ENCODE measurements at regions not wholly inside any gene's neighbourhood (a gene's known extent, or its start where the extent isn't known, plus 50 kb on each side); places are given as distances from the start of the nearest gene placed in this dataset.
"Not testable (repeated sequence)": the region's sequence is repeated elsewhere in the genome, so short reads cannot be mapped to it uniquely, and the experiment has no call there.

DNA sequence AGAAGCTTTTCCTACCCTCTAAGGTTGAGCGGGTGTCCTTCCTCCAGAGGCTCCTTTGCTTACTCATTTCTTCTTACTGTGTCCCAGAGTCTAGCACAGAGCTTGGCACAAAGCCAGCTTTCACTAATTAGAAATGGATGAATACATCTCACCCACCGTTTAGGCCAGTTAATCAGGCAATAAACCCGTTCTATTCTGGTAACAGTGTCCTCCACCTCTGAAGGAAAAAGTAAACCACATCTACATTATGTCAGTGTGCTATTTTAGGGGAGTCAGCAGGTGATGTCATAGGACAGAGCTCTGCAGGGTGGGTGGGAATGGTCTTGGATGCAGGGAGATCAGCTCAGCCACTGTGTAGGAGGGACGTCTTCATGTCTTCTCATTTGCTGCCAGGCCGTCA is 109.2 kb downstream of the OSTF1 start:
- intact Hi-C loops (cut with micrococcal nuclease): no loop called here

DNA sequence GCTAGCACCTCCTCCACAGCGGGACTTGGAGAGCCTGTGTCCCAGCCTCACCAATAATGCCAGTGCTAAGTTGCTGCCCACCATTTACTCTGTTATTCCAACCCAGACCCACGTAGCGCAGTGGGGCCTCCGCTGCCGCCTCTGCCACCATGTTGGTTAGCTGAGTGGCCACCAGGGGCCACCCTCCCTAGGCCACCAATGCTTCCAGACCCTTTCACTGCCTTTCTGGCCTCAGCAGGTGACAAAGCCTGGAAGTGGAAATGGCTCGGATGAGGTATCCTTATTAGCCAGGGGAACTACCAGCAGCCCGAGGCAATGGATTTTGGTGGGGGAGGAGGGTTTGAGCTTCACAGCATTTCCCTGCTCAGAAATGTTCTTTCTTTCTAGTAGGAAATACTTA is 110.1 kb downstream of the OSTF1 start:
- intact Hi-C loops (cut with micrococcal nuclease): no loop called here

DNA sequence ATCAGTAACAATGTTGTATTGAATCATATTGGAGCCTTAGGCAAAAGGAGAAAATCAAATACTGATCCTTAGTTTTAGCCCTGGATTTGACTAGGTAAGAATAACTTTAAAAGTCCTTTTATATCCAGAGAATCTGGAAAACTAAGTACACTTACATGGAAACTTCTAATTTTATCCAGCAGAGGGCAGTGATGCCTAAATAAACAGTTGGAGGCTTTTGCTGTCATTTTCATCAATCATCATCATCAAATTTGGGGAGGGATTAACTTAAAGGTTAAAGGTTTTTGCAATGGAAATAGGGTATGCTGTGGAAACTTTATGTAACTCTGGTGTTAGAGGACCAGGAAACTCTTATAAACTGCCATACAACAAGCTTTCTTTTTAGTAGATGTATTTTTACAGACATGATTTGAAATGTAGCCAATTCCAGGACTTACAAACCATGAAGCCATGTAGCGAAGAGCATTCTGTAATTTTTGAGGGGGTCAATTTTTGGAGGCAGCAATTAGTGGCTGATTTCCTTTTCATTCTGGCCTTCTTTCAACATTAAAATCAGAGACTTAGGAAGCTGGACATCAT is 112.7 kb downstream of the OSTF1 start:
- intact Hi-C loops (cut with micrococcal nuclease): loop anchor here (1.0 to 2.0 kb wide), 5 partner anchors 37 to 1102 kb away; no protein-coding TSS in a partner anchor

DNA sequence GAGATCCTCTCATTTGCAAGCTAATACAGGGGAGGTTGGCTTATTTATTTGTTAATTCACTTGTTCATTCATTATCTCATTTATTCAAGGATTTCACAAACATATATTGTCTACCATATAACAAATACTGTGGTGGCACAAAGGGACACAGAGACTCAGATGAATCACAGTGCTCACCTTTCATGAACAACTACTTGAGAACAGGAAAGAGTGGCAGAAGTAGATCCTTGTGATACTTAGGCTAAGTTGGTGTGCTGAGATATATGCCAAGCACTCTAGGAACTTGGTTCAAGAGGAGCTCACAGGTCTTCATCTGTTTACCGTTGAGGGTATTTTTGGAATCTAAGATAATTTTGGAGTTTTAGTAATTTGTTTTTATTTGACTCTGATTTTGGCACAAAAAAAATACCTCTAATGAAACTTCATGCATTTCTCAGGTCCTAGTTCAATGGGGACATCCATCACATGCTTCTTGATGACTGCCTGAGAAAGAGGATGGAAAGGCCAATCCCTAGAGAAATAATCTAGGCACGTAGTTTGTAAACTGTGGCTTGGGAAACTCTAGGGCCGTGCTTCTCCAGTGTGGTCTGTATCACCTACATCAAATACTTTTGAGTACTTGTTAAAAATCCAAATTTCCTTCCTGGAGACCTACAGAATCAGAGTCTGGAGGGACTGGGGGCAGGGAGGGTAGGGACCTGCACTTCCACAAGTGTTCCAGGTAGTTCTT is 113.3 kb downstream of the OSTF1 start:
- intact Hi-C loops (cut with micrococcal nuclease): loop anchor here (1.0 to 2.0 kb wide), 5 partner anchors 37 to 1101 kb away; no protein-coding TSS in a partner anchor

DNA sequence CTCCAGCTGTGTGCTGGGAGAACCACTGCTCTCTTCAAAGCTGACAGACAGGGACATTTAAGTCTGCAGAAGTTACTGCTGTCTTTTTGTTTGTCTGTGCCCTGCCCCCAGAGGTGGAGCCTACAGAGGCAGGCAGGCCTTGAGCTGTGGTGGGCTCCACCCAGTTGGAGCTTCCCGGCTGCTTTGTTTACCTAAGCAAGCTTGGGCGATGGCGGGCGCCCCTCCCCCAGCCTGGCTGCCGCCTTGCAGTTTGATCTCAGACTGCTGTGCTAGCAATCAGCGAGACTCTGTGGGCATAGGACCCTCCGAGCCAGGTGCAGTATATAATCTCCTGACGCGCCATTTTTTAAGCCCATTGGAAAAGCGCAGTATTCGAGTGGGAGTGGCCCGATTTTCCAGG is 119.7 kb downstream of the OSTF1 start:
- intact Hi-C loops (cut with micrococcal nuclease): not testable (repeated sequence)

DNA sequence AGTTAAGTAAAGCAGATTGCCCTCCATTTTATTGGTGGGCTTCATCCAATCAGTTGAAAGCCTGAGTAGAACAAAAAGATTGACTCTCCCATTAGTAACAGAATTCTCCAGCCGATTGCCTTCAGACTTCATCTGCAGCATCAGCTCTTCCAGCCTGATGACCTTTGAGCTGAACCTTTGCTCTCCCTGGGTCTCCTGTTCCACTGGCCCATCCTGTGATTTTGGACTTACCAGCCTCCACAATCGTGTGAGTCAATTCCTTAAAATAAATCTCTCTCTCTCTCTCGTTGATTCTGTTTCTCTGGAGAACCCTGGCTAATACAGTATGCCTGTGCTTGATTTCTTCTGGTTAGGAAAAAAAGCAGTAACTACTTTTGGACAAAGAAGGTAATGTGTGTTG is 121.9 kb downstream of the OSTF1 start:
- intact Hi-C loops (cut with micrococcal nuclease): no loop called here

DNA sequence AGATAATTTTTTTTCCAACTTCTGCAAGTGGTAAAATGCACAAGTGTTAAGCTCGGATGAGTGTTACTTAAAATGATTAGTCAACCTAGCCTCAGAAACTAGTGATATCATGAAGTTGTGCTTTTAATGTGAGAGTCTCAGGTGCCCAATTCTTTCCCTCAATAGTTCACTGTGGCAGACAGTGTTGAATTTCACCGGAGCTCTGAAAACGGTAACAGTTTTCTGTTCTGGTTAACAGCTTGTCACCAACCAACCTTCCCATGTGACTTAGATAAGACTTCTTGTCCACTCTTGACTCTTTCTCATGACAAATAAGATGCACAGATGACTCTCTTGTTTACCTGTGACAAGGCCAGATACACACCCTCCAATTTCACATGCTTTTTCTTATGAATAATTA is 125.5 kb downstream of the OSTF1 start:
- intact Hi-C loops (cut with micrococcal nuclease): no loop called here

DNA sequence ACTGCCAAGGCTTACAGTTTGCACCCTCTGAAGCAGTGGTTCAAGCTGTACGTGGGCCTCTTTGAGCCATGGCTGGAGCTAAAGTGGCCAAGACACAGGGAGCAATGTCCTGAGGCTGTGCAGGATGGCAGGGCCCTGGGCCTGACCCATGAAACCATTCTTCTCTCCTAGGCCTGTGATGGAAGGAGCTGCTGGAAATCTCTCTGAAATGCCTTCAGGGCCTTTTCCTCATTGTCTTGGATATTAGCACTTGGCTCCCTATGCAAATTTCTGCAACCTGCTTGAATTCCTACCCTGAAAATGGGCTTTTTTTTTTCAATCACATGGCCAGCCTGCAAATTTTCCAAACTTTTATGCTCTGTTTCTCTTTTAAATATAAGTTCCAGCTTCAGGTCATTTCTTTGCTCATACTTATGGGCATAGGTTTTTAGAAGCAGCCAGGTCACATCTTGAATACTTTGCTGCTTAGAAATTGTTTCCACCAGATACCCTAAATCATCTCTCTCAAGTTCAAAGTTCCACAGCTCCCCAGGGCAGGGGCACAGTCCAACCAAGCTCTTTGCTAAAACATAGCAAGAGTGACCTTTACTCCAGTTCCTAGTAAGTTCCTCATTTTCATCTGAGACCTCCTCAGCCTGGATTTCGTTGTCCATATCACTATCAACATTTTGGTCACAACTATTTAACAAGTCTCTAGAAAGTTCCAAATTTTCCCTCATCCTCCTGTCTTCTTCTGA is 138.3 kb downstream of the OSTF1 start:
- intact Hi-C loops (cut with micrococcal nuclease): no loop called here

DNA sequence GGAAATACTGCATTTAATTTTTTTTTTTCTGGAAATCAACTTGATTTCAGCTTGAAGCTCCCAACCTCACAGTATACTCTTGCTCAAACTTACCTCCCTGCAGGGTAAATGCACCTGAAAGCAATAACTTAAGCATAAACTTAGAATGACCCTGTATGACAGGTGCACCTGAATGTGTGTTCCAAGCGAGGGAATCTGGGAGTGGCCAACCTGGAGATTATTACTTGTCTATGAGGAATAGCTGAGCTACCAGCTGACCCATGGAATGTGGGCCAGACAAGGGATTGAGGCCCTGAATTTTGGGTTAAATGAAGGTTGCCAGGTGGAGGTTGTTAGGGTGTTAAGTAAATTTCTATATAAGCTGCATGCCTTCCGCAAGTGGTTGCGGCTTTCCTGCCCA is 140.6 kb downstream of the OSTF1 start:
- intact Hi-C loops (cut with micrococcal nuclease): no loop called here

DNA sequence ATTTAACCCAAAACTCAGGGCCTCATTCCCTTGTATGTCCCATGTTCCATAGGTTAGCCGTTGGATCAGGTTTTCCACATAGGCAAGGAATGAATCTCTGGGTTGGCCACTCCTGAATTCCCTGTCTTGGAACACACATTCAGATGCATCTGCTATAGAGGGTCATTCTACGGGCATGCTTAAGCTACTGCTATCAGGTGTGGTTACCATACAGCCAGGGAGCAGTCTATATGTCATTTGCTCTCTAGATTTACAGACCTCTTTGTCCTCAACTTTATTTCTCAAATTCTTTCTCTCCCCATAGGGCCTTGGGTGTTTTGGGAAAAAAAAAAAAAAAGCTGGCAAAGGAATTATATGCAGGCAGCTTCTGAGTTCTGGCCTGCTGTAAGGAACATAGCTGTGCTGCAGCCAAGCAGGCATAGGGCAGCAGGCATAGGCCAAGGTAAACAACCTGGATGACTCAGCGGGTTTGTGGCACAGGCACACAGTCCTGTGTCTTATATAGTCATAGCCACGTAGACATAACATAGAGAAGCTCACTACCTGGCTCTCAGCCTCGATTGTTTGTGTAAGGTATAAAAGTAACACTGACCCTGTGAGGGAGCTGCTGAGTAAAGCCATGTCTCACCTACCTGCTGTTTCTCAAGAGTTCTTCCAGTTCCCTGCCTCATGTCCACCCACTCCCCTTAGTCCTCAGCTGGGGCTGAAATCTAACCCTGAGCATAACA is 141.5 kb downstream of the OSTF1 start:
- intact Hi-C loops (cut with micrococcal nuclease): no loop called here

DNA sequence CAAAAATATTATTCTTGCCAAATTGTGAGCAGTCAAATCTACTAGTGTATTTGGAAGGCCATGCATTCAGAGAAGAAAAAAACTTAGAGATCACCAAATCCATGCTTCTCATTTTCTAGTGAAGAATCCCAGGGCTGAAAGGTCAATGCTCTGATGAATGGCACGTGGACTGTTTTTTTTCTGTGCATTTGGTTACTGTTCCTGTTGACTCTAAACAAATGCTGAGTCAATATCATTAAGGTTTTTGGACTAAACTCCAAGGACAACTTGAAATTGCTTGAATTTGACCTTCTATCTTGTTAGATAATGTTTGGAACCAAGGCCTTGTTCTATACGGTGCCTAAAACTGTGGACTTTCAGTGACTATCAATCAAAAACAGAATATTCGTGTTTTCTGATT is 142.2 kb downstream of the OSTF1 start:
- intact Hi-C loops (cut with micrococcal nuclease): no loop called here

DNA sequence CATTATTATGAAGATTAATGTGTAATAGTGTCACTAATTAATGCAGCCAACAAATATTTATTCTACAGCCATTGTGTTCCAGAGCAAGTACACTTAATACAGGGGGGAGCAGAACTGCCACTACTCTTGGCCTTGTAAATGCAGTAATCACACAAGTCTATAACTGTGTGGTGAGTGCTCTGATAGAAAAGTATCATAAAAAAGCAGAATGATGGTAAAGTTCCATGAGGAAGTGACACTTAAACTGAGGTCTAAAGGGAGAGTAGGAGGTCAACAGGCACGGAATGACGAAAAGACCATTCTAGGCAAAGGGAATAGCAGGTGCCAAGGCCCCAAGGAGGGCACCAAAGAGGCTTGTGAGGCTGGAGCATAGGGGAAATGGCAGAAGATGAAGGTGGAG is 142.9 kb downstream of the OSTF1 start:
- intact Hi-C loops (cut with micrococcal nuclease): no loop called here

DNA sequence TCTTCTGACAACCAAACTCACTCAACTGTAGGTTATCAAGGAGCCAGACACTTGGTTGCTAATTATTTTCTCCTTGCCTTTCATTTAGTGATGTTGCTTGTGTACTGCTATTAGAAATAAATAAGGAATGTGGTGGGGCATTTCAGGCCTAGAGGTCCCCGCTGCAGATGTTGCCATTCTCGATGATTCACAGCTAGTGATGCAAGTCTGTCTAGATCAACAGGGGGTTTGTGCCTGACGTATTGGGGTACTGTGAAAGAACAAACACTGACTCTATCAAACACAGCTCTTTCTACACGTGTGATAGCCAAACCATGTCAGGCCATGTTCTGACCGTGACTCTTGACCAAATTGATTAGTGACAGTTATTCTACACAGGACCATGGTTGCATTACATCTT is 144.7 kb downstream of the OSTF1 start:
- intact Hi-C loops (cut with micrococcal nuclease): no loop called here

DNA sequence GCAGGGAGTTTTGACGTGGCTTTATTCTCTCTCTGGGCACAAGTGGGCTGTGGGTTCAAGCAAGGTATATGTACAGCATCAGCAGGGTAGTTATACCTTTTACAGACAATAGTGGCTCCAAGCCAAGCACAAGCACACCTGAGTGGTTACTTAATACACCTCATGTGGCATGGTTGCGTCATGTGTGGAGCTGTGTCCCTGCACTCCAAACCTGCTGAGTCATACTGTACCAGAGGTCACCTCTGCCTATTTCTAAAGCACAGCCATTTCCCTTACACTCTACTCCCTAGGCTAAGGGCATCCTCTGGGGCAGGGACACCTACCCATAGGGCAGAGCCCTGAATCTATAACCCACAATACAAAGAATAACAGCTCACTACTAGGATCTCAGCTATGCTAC is 147.3 kb downstream of the OSTF1 start:
- intact Hi-C loops (cut with micrococcal nuclease): no loop called here

DNA sequence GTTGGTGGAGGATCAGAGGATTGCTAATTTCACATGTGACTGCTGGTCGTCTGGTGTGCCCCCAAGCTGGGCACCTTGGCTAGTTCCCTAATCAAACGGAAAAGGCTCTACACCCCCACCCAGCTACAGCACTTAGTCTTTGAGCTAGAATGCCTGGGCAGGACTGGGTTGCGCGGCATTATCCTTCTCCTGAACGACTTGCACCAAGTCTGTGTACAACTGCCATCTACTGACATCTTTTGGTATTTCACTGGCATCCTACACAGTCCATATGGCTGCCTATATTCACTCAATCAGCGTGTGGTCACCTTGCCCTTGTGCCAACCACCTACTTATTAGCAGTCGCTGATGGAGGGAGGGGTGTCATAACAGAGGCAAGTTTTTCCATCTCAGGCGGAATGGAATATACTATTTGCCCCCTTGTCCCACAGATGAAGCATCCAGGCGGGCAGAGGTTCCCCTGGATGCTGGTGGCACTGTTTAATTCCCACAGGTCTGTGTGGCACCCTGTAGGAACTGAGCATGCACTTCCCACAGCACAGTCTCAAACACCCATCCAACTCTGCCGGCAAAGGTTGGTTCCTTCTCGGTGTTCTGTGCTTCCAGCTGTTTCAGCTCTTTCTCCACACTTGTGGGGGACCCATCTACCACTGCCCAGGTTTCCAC is 150.1 kb downstream of the OSTF1 start:
- intact Hi-C loops (cut with micrococcal nuclease): loop anchor here (1.0 to 2.0 kb wide), 7 partner anchors 37 to 464 kb away; partner anchors contain the start of gene CARNMT1

DNA sequence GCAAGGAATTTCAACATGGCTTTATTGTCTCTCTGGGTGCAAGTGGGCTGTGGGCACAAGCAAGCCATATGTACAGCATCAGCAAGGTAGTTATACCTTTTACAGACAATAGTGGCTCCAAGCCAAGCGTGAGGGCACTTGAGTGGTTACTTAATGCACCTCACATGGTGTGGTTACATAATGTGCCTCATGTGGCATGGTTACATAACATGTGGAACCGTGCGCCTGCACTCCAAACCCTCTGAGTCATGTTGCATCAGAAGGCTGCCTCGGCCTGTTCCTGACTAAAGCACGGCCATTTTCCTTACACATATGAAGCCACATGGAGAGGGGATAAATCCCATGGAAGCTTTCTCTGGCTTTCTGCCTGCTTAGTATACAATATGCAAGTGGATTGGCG is 150.9 kb downstream of the OSTF1 start:
- intact Hi-C loops (cut with micrococcal nuclease): loop anchor here (2.0 kb wide), 1 partner anchor 152 kb away; no protein-coding TSS in a partner anchor

DNA sequence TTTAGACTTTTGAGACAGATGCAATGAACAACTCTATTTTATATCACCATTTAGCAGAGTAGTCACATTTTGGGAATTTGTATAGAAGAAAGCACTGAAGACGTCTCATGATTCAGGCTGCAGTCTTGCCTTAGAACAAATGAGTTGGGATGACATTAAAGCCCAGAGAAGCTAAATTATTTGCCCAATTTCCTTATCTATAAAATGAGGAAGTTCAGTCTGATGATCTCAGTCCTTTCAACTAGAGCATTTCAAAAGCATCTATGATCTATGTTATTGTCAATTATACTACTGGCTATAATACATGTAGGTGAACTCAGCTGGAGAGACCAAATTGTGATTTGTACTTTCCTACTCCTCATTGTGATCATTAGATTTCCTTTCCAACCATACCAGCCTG is 154.1 kb downstream of the OSTF1 start:
- intact Hi-C loops (cut with micrococcal nuclease): no loop called here

DNA sequence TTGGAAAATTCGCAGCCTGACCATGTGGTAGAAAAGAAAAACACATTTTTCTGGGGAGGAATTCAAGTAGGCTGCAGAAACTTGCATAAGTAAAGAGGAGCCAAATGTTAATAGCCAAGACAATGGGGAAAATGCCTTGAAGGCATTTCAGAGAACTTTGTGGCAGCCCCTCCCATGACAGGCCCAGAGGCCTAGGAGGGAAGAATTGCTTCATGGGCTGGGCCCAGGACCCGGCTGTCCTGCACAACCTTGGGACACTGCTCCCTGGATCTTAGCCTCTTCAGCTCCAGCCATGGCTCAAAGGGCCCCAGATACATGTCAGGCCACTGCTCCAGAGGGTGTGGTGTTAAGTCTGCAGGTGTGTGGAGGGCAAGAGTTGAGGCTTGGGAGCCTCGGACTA is 158.6 kb downstream of the OSTF1 start:
- intact Hi-C loops (cut with micrococcal nuclease): no loop called here

DNA sequence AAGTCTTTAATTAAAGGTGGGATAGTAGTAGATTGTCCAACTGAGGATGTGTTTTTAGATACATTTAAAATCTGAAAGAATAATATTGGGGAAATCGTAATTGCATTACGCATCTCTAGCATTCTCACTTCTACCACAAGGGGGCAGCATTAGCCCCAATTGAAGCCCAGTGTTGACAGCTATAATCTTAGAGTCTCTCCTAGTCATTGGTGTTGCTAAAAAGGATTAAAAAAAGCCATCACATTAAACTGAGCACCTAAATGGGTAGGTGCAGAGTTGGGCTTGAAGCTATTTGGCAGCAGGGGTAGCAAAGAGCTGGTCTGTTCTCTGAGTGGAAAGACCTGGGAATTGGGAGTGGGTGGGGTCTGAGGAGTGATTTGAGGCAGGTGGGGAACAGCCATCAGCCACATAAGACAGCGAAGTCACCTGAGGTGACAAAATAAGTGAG is 177.2 kb downstream of the OSTF1 start:
- intact Hi-C loops (cut with micrococcal nuclease): loop anchor here (1.0 to 2.0 kb wide), 4 partner anchors 64 to 1037 kb away; no protein-coding TSS in a partner anchor

DNA sequence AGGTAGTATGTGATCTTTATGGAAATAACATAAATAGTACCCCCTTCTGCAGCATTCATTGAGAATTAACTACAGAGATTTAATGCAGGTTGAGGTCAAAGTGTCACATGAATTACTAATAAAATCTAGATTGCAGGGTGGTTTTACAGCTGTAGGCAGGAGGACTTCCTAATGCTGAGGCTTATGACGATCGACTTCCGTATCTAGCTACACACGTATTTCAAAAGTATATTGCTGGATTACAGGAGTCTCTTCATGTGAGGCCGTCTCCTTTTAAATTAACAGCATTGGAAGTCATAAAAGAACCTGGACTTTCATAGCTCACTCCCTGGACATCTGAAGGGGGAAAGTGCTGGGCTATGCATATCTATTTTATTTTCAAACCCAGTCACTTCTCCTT is 180.9 kb downstream of the OSTF1 start:
- intact Hi-C loops (cut with micrococcal nuclease): no loop called here

DNA sequence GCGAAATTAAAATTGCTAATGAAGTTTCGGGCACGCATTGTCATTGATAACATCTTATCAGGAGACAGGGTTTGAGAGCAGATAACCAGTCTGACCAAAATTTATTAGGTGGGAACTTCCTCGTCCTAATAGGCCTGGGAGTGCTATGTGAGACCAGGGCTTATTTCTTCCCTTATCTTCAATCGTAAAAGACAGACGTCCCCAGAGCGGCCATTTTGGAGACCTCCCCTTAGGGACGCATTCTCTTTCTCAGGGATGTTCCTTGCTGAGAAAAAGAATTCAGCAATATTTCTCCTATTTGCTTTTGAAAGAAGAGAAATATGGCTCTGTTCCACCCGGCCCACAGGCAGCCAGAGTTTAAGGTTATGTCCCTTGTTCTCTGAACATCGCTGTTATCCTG is 184.7 kb downstream of the OSTF1 start:
- intact Hi-C loops (cut with micrococcal nuclease): not testable (repeated sequence)

Measured in T-helper 1 cell treated with Interleukin-12 subunit alpha and Interleukin-12 subunit beta and Interleukin-4 antibody, amounts not matched to agents 30 ng/mL and 1 ng/mL, for 36 hours (primary cell).